GM12878 (cell line): ENCODE measurements at regions not wholly inside any gene's neighbourhood (a gene's known extent, or its start where the extent isn't known, plus 50 kb on each side); places are given as distances from the start of the nearest gene placed in this dataset.

Experiments
- ATF7 ChIP-seq: fragments of 450-650 bp; IDR thresholded peaks from 2 replicates; pipeline ENCODE4 v1.6.1; 2016; ENCODE audit warnings: low read depth, mild to moderate bottlenecking
- BMI1 ChIP-seq: fragments of 450-650 bp; IDR thresholded peaks from 2 replicates; pipeline ENCODE4 v1.6.1; 2016; ENCODE audit warnings: mild to moderate bottlenecking, moderate library complexity, borderline replicate concordance
- CTCF ChIP-seq, 3 experiments: IDR thresholded peaks in 2 of 3; conservative IDR thresholded peaks in 1 of 3; 2 replicates each; pipeline ENCODE4 v1.5.1; 2011; ENCODE audit warnings: low read depth in 3 of 3, low read length in 3 of 3, mild to moderate bottlenecking in 3 of 3, control low read depth in 2 of 3, moderate library complexity in 2 of 3, inconsistent platforms in 1 of 3, mixed read lengths in 1 of 3; ENCODE audit not compliant: control insufficient read depth in 2 of 3, insufficient read depth in 1 of 3; ENCODE audit errors: extremely low read depth in 1 of 3
- EED ChIP-seq: sonication (generic); IDR thresholded peaks from 2 replicates; pipeline ENCODE4 v1.6.1; 2016; ENCODE audit warnings: antibody characterized with exemption, low read depth
- HDAC2 ChIP-seq: fragments of 200-600 bp; sonication (generic); IDR thresholded peaks from 2 replicates; pipeline ENCODE4 v1.6.1; 2017
- KAT2A ChIP-seq: conservative IDR thresholded peaks from 2 replicates; pipeline ENCODE4 v1.6.1; 2011; ENCODE audit warnings: low read depth, low read length; ENCODE audit not compliant: control insufficient read depth
- KDM1A ChIP-seq: fragments of 200-600 bp; sonication (generic); IDR thresholded peaks from 2 replicates; pipeline ENCODE4 v1.6.1; 2016; ENCODE audit warnings: borderline replicate concordance
- KLF5 ChIP-seq: fragments of 450-650 bp; IDR thresholded peaks from 2 replicates; pipeline ENCODE4 v1.6.1; 2014; ENCODE audit warnings: mild to moderate bottlenecking; ENCODE audit not compliant: partially characterized antibody
- MTA2 ChIP-seq: fragments of 450-650 bp; IDR thresholded peaks from 2 replicates; pipeline ENCODE4 v1.6.1; 2016; ENCODE audit warnings: low read depth, mild to moderate bottlenecking, moderate library complexity
- MYB ChIP-seq: fragments of 150-350 bp; IDR thresholded peaks from 2 replicates; pipeline ENCODE4 v1.6.1; 2014; ENCODE audit warnings: mild to moderate bottlenecking, low read depth, low read length, borderline replicate concordance
- NFYA ChIP-seq: IDR thresholded peaks from 2 replicates; pipeline ENCODE4 v1.6.1; 2011; ENCODE audit warnings: low read depth, mild to moderate bottlenecking, low read length, improper control_type of control experiment, borderline replicate concordance
- NKRF ChIP-seq: fragments of 450-650 bp; conservative IDR thresholded peaks from 2 replicates; pipeline ENCODE4 v1.6.1; 2017; ENCODE audit warnings: mild to moderate bottlenecking, moderate library complexity
- NR2C2 ChIP-seq: IDR thresholded peaks from 2 replicates; pipeline ENCODE4 v1.6.1; 2011; ENCODE audit warnings: borderline replicate concordance, low read depth; ENCODE audit not compliant: control insufficient read depth, insufficient read length
- NR2F1 ChIP-seq: fragments of 450-650 bp; conservative IDR thresholded peaks from 2 replicates; pipeline ENCODE4 v1.6.1; 2017; ENCODE audit warnings: mild to moderate bottlenecking
- STAT3 ChIP-seq: IDR thresholded peaks from 2 replicates; pipeline ENCODE4 v1.6.1; 2011; ENCODE audit warnings: low read depth, low read length, improper control_type of control experiment
- TARDBP ChIP-seq: IDR thresholded peaks from 2 replicates; pipeline ENCODE4 v1.6.1; 2016; ENCODE audit warnings: borderline replicate concordance
- YBX1 ChIP-seq: fragments of 450-650 bp; IDR thresholded peaks from 2 replicates; pipeline ENCODE4 v1.6.1; 2016; ENCODE audit warnings: antibody characterized with exemption
- TF ChIP-seq, protein P1 (sequence below): fragments of 450-650 bp; IDR thresholded peaks from 2 replicates; pipeline ENCODE4 v1.6.1; 2017; ENCODE audit warnings: mild to moderate bottlenecking, moderate library complexity

DNA sequence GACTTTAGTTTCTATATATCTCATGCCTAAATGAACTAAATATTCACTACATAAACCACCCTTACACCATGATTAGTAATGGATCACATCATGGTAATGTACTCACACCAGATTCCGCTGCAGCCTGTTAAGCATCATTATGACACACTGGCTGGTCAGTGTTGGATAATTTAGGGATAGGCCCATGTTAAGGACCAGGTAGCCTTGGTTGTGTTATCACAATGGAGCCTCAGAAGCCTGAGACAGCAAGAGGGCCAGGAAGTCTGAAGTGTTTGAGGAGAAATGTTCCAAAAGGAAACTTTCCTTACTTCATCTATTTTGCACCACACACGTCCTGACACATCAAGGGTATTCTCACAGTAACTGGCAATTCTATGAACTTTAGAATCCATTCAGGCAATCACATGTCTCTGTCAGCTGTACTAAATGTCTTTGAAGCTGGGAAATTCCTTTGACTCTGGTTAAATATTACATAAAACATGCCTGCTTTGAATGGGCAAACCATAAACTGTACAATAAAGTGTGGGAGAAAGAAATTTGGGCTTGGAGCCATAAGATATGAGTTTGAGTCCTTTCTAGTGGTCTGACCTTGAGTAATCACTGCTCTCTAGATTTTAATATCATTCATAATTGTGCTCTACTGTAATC is 105.3 kb upstream of the DPT start (continued):
- TF ChIP-seq CTCF (IDR thresholded peaks at IDR 0.05 in 2 of 3, conservative IDR thresholded peaks at IDR 0.05 in 1 of 3; ENCODE audit: control insufficient read depth in 2 of 3, extremely low read depth in 1 of 3, insufficient read depth in 1 of 3, low read depth in 3 of 3, low read length in 3 of 3): no peak
- peak; percentile 11; the same call in 1 of the 2 replicates for TF ChIP-seq MTA2
- no peak for TF ChIP-seq KDM1A
- 0 out of 2 replicates have a peak, but pooled peaks have one; percentile 15 for TF ChIP-seq BMI1
- TF ChIP-seq KLF5: no peak
- no peak for TF ChIP-seq TARDBP
- TF ChIP-seq NR2F1: peak; percentile 90
- TF ChIP-seq NFYA: no peak
- TF ChIP-seq, protein P1, sequence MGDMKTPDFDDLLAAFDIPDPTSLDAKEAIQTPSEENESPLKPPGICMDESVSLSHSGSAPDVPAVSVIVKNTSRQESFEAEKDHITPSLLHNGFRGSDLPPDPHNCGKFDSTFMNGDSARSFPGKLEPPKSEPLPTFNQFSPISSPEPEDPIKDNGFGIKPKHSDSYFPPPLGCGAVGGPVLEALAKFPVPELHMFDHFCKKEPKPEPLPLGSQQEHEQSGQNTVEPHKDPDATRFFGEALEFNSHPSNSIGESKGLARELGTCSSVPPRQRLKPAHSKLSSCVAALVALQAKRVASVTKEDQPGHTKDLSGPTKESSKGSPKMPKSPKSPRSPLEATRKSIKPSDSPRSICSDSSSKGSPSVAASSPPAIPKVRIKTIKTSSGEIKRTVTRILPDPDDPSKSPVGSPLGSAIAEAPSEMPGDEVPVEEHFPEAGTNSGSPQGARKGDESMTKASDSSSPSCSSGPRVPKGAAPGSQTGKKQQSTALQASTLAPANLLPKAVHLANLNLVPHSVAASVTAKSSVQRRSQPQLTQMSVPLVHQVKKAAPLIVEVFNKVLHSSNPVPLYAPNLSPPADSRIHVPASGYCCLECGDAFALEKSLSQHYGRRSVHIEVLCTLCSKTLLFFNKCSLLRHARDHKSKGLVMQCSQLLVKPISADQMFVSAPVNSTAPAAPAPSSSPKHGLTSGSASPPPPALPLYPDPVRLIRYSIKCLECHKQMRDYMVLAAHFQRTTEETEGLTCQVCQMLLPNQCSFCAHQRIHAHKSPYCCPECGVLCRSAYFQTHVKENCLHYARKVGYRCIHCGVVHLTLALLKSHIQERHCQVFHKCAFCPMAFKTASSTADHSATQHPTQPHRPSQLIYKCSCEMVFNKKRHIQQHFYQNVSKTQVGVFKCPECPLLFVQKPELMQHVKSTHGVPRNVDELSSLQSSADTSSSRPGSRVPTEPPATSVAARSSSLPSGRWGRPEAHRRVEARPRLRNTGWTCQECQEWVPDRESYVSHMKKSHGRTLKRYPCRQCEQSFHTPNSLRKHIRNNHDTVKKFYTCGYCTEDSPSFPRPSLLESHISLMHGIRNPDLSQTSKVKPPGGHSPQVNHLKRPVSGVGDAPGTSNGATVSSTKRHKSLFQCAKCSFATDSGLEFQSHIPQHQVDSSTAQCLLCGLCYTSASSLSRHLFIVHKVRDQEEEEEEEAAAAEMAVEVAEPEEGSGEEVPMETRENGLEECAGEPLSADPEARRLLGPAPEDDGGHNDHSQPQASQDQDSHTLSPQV: no peak
- no peak for TF ChIP-seq EED
- TF ChIP-seq KAT2A: no peak
- no peak for TF ChIP-seq HDAC2
- no peak for TF ChIP-seq STAT3
- TF ChIP-seq MYB: no peak
- TF ChIP-seq NKRF: no peak
- no peak for TF ChIP-seq YBX1
- 0 out of 2 replicates have a peak, but pooled peaks have one; percentile 40 for TF ChIP-seq ATF7
- no peak for TF ChIP-seq NR2C2
